Muscle of back (tissue), 3 donors: ENCODE measurements at regions not wholly inside any gene's neighbourhood (a gene's known extent, or its start where the extent isn't known, plus 50 kb on each side); places are given as distances from the start of the nearest gene placed in this dataset.
A peak's percentile ranks its signal among the peaks of the same experiment; 100 is the strongest.

Experiments
- DNase-seq, 3 donors: peaks; one replicate each; pipeline versions ENCODE4 v3.0.0 to v3.0.0-alpha.2; 2013

GRCh38 chr7:68425377-68425776 lies 1172.9 kb upstream of the AUTS2 start:
- peak in 1 of 3 donors; percentile 32 for DNase-seq

- DNase-seq: no peak
These were observed 1168.7 kb upstream of the AUTS2 start for GRCh38 chr7:68429411-68430117.

- DNase-seq: peak in 1 of 3 donors; percentile 28
These were observed 1165.7 kb upstream of the AUTS2 start for GRCh38 chr7:68432585-68432984.

GRCh38 chr7:68433462-68434070 lies 1164.7 kb upstream of the AUTS2 start:
- DNase-seq: peak in 2 of 3 donors; percentile 47 to 76

GRCh38 chr7:68434857-68435256 lies 1163.4 kb upstream of the AUTS2 start:
- DNase-seq: no peak

- no peak for DNase-seq
These were observed 1160.3 kb upstream of the AUTS2 start for GRCh38 chr7:68438016-68438415.

- DNase-seq: no peak
These were observed 1159.5 kb upstream of the AUTS2 start for GRCh38 chr7:68438811-68439210.

- DNase-seq: no peak
These were observed 1158.4 kb upstream of the AUTS2 start for GRCh38 chr7:68439897-68440296.

- DNase-seq: peak in 1 of 3 donors; percentile 16
These were observed 1157.4 kb upstream of the AUTS2 start for GRCh38 chr7:68440866-68441265.

GRCh38 chr7:68441645-68442044 lies 1156.6 kb upstream of the AUTS2 start:
- DNase-seq: no peak

GRCh38 chr7:68442931-68443631 lies 1155.2 kb upstream of the AUTS2 start:
- no peak for DNase-seq

- DNase-seq: no peak
These were observed 1154.2 kb upstream of the AUTS2 start for GRCh38 chr7:68444042-68444441.

- no peak for DNase-seq
These were observed 1153.3 kb upstream of the AUTS2 start for GRCh38 chr7:68444956-68445355.

GRCh38 chr7:68446183-68446582 lies 1152.1 kb upstream of the AUTS2 start:
- no peak for DNase-seq

- DNase-seq: no peak
These were observed 1149.2 kb upstream of the AUTS2 start for GRCh38 chr7:68449099-68449498.

GRCh38 chr7:68449816-68450215 lies 1148.5 kb upstream of the AUTS2 start:
- DNase-seq: no peak

- DNase-seq: no peak
These were observed 1143.3 kb upstream of the AUTS2 start for GRCh38 chr7:68454931-68455330.

GRCh38 chr7:68456469-68456868 lies 1141.8 kb upstream of the AUTS2 start:
- DNase-seq: no peak

- no peak for DNase-seq
These were observed 1140.8 kb upstream of the AUTS2 start for GRCh38 chr7:68457481-68457880.

- DNase-seq: peak in 1 of 3 donors; percentile 68
These were observed 1140.0 kb upstream of the AUTS2 start for GRCh38 chr7:68458010-68458908.

GRCh38 chr7:68461430-68461829 lies 1136.8 kb upstream of the AUTS2 start:
- DNase-seq: peak in 2 of 3 donors; percentile 9 to 86
